ENCODE measurements at regions not wholly inside any gene's neighbourhood (a gene's known extent, or its start where the extent isn't known, plus 50 kb on each side); places are given as distances from the start of the nearest gene placed in this dataset.

DNA sequence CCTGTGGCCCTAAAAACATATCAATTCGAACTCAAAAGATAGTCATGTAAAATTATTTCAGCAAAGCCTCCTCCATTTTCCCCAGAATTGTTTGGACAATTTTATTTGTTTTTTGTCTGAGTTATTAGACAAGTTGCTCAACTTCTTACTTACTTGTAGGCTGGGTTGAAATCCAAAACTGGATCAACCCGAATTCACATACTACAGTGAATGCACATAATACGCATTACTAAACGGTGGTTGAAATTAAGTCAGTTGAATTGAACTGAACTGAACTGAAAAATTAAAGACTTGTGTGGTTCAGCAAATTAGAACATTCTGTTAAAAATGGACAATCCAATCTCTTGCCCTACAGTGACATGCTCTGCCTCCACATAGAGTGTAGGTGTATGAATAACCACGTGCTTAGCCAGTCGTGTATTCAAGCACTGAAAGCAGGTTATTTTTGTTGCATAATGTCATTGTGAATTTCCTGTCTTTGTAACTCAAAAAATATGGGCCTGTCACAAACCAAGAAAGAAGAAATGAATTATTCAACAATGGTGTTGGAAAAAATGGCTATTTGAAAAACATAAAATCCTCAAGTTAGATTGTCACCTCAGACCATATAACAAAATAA is 441.0 kb downstream of the TXNL1 start:
- TF ChIP-seq, protein P1, sequence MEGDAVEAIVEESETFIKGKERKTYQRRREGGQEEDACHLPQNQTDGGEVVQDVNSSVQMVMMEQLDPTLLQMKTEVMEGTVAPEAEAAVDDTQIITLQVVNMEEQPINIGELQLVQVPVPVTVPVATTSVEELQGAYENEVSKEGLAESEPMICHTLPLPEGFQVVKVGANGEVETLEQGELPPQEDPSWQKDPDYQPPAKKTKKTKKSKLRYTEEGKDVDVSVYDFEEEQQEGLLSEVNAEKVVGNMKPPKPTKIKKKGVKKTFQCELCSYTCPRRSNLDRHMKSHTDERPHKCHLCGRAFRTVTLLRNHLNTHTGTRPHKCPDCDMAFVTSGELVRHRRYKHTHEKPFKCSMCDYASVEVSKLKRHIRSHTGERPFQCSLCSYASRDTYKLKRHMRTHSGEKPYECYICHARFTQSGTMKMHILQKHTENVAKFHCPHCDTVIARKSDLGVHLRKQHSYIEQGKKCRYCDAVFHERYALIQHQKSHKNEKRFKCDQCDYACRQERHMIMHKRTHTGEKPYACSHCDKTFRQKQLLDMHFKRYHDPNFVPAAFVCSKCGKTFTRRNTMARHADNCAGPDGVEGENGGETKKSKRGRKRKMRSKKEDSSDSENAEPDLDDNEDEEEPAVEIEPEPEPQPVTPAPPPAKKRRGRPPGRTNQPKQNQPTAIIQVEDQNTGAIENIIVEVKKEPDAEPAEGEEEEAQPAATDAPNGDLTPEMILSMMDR (IDR thresholded peaks at IDR 0.05), result no peak
- TF ChIP-seq POLR2AphosphoS5 (IDR thresholded peaks at IDR 0.05) (no peak), POLR2A (IDR thresholded peaks at IDR 0.05) (no peak)

Measured in sigmoid colon (tissue), 4 donors.